ENCODE measurements at regions not wholly inside any gene's neighbourhood (a gene's known extent, or its start where the extent isn't known, plus 50 kb on each side); places are given as distances from the start of the nearest gene placed in this dataset.
"Not testable (repeated sequence)": the region's sequence is repeated elsewhere in the genome, so short reads cannot be mapped to it uniquely, and the experiment has no call there.

DNA sequence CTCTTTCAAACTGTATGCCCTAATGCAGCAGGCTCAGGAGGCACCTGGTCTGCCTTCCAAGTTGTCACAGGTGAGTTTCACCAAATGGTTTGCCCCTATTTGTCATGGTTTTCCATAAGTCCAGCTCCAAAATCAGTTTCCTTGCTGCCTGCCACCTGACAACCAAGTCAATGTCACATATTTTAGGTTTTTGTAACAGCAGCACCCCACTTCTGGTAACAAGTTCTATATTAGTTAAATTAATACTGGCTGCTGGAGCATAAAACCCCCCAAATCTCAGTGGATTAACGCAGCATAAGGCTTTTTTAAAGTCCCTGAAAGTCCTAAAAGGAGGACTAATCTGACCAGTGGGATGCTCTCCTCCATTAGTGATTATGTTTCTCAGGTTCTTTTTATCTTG is 200.7 kb downstream of the RRAGC start:
- no peak for DNase-seq

- DNase-seq: no peak
These were observed 201.7 kb downstream of the RRAGC start for GRCh38 chr1:38657873-38658272.

DNA sequence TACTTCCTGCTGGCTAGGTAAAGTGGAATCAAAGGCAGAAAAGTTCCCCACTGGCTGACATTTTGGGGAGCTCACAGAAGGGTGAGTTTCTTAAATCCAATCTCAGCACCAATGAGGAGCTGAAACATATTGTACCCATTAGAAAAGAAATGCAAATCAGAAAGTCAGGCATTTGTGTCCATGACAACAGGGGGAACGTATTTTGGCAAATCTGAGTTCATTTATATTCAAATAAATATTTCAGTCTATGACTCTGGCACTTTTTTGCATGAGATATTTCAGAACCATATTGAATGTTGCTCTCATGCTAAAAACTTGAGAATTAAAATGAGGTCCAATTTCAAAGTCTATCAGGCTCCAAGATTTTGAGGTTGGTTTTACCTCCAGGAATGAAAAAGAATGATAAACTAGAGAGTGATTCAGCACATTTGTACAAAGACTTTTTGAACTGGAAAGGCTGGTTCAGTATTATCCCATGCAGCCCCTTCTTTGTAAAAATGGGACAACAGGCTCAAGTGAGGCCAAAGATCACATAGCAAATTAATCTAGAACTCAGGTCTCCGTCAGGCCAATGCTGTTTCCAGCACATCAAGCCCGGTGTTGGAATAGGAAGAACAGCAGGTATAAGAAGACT is 202.2 kb downstream of the RRAGC start:
- no peak for DNase-seq

DNA sequence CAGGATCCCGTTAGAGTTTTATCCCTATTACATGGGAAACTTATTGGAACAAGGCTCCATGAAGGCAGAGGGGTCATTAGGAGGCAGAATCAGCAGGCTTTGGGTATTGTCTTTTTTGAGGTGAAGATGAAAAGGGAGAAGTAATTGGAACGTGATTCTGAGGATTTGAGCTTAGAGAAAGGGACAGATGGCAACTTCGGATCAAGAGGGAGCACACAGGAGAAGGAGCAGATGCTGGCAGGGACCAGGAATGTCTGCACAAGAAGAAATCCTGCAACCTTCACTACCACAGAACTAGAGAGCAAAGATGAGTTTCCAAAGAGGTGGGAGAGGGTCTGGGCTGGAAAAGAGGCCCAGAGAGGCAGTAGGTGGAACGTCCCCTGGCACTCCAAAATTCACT is 202.8 kb downstream of the RRAGC start:
- DNase-seq: no peak

DNA sequence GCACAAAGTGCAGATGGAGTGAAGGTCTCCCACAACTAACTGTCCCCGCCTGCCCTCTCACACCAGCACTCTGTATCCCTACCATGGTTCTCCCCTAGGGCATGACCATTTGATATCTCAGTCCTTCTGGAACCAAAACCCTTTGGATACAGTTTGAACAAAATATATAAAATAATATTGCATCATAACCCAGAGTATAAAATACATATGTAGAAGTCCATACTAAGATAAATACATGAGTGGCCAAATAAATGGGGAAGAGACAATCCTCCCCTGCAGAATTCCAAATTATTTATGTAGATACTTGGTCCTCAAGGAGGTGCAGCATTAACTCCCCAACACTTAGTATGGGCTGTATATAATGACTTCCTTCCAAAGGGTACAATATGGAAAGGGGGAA is 207.4 kb downstream of the RRAGC start:
- no peak for DNase-seq

DNA sequence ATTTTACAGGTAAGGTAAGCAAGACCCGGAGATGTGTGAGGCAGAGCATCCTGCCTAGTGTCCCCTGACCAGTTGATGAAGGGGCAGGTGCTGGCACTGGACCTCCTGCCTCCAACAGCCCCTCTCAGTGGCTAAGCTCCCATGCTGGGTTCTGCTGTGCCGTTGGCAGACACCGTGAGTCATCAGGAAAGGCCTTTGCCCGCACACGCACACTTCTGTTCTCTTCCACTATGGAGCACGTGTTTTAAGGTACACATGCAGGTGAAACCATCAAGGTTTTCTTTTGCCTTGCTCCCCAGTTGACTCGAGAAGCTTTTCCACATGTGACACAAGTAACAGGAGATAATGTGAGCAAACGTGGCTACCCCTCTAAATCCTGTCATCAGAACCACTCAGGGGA is 207.9 kb downstream of the RRAGC start:
- no peak for DNase-seq

DNA sequence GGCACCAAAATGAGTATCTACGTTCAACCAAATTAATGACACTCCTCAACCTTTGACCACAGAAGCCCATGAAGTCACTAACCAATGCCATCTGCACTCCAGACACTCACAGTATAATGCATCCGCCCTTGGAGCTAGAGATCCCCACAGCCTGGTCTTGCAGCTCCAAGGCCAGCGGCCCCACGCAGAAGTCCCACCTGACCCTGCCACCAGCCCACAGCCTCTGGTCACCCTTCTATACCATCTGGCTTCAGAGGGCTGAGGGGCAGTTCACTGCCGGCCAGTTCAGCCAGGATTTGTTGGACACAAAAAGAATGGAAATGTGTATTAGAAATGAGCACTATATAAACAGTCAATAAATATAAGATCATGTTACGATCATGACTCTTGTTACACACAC is 211.2 kb downstream of the RRAGC start:
- DNase-seq: no peak

DNA sequence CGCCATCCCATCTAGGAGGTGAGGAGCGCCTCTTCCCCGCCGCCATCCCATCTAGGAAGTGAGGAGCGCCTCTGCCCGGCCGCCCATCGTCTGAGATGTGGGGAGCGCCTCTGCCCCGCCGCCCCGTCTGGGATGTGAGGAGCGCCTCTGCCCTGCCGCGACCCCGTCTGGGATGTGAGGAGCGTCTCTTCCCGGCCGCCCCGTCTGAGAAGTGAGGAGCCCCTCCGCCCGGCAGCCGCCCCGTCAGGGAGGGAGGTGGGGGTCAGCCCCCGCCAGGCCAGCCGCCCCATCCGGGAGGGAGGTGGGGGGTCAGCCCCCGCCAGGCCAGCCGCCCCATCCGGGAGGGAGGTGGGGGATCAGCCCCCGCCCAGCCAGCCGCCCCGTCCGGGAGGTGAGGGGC is 212.2 kb downstream of the RRAGC start:
- DNase-seq: not testable (repeated sequence)

DNA sequence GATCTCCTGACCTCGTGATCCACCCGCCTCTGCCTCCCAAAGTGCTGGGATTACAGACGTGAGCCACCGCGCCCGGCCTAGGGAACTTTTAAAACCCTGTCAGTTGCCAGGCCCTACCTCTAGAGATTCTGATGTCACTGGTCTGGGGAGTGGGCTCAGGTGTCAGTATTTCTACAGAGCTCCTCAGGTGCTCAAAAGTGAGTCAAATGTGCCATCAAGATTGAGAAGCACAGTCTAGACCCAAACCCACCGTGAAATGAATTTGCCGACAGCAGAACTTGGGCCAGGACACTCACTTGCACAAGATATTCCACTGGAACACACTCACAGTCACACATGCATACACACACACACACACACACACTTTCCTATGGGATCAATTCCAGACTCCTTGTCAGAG is 215.5 kb downstream of the RRAGC start:
- no peak for DNase-seq

- no peak for DNase-seq
These were observed 217.9 kb downstream of the RRAGC start for GRCh38 chr1:38641661-38642060.

GRCh38 chr1:38640371-38640770 is 219.2 kb downstream of the RRAGC start:
- no peak for DNase-seq

DNA sequence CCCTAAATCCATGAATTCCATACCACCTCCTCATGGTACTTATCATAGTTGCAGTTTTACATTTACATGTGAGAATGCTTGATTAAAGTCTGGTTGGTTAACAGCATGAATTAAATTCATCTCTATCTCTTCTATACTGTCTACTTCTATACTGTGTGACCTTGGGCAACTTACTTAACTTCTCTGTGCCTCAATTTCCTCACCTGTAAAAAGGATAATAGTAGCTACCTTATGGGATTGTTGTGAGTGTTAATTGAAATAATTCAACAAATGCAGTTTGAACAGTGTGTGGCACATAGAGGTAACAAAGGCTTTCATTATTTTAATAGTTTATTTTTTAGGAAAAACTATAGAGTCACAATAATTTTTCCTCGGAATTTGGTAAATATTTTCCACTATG is 231.3 kb downstream of the RRAGC start:
- no peak for DNase-seq

- no peak for DNase-seq
These were observed 233.6 kb downstream of the RRAGC start for GRCh38 chr1:38625939-38626338.

DNA sequence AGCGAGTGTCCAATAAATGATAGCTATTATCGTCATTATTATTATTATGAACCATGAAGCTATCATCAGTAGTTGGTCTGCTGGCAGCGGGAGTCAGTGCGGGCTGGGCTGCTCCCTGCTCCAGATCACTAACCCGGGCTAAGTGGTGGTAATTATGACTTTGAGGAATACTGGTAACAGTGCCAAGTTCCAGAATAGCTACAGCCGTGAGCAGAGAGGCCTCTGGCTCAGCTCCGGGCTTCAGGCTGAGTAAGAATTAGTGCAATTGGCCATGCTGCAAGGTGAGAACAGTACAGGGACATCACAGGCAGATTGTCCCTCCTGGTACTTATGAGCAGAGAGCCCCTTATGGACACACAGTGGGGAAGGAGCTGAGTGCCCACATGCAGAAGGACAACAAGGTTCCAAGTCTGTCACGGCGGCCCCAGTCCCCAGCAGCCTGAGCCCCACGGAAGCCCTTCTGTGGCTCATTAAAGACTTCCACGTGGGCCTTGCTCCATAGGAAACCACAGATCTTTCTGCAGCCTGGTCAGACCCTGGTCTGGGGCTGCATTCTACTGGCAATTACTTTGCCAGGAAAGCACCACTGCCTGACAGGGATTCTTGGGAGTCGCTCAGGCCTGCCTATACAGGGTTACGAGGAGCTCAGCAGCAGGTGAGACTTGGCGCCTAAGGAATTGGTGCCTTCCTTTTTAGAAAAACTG is 235.1 kb downstream of the RRAGC start:
- no peak for DNase-seq

DNA sequence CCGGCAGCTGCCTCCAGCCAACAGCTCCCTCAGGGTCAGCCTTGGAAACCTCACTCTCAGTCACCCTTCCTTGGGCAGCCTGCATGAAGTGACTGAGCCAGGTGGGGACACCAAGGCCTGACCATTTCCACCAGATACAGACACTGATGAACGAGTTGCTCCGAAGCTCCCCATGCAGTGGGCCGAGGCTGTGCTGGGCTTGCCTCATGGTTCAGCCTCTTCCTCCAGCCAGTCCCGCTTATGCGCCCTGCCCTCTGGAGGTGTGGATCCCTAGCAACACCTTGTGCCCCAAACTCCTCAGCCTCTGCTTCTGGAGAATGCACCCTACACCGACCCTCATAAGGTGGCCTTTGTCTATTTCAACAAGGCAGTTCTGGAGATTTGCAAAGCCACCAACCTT is 236.0 kb downstream of the RRAGC start:
- no peak for DNase-seq

DNA sequence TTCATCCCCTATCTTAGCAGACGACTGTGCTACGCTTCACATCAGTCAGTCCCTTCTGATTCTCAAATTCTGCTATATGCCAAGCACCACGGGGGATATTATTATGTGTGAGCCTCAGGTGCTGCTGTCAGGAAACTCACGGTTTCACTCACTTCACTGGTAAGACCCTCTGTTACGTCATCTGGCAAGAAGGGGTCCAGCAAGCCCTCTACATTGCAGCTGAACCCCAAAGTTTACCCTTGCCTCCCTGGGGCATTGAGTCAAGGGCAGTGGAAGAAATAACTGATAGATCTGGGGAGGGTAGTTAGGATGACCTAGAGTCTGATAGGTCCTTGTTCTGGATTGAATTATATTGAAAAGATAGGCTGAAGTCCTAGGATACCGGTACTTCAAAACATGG is 237.4 kb downstream of the RRAGC start:
- DNase-seq: no peak

GRCh38 chr1:38616846-38617245 is 242.7 kb downstream of the RRAGC start:
- DNase-seq: no peak

- no peak for DNase-seq
These were observed 243.9 kb downstream of the RRAGC start for GRCh38 chr1:38615680-38616079.

GRCh38 chr1:38614861-38615260 is 244.7 kb downstream of the RRAGC start:
- no peak for DNase-seq

- no peak for DNase-seq
These were observed 245.6 kb downstream of the RRAGC start for GRCh38 chr1:38613996-38614395.

DNA sequence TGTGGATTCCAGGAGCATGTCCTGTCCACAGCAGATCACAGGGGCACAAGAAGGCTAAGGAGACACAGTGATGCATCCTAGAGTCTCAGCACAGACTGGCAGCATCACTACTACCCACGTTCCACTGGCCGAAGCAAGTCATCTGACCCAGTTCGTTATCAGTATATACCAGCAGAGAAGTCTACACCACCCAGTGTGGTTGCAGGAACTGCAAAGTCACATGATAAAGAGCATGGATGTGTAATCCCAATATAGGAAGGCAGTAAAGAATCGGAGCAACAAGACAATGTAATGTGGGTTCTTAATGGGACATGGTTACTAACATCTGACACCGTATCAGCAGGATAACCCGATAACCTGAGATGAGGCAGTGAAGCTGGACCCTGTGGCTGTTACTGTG is 246.6 kb downstream of the RRAGC start:
- no peak for DNase-seq

GRCh38 chr1:38611664-38612211 is 247.8 kb downstream of the RRAGC start:
- no peak for DNase-seq

DNA sequence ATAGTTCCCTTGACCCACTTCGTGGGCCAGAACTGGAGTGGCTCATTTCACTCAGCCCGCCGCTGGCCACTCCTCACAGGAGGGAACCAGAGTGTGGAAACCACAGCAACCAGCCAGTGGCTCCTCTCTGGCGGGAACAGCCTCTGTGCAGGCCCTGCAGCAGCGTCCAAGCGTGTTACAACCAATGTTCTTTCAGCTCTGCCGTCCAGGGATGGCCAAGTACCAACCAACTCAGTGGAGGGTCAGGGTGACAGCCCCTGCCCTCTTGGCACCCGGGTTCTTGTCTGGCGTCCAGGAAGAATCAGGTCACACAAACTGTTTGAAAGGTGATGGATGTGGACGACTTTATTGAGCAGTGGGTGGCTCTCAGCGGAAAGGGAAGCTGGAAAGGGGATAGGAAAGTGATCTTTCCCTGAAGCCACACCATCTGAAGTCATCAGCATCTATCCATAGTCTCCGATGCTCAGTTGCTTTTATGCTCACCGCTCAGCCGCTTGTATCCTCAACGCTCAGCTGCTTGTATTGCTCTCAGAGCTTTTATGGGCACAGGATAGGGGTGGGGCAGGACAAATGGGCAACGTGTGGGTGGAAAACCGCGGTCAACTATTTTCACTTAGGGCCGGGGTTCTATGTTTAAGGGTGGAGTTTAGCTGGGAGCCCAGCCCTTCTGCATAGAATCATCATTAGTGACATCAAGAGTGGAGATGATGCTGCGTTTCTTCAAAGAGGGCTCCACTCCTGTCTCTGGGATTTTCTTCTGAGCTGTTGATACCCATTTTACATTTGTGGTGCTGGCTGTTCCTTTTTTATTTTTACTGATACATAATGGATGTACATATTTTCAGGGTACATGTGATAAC is 250.2 kb downstream of the RRAGC start:
- no peak for DNase-seq
